Islet of Langerhans (tissue), 1 donor: ENCODE measurements at regions not wholly inside any gene's neighbourhood (a gene's known extent, or its start where the extent isn't known, plus 50 kb on each side); places are given as distances from the start of the nearest gene placed in this dataset.
A peak's percentile ranks its signal among the peaks of the same experiment; 100 is the strongest.
"Not testable (repeated sequence)": the region's sequence is repeated elsewhere in the genome, so short reads cannot be mapped to it uniquely, and the experiment has no call there.

Experiments used
- FAIRE-seq: peaks from one replicate; lab custom pipeline; 2011; peaks lifted over from hg19 to GRCh38; lab: Jason Lieb, UNC

DNA sequence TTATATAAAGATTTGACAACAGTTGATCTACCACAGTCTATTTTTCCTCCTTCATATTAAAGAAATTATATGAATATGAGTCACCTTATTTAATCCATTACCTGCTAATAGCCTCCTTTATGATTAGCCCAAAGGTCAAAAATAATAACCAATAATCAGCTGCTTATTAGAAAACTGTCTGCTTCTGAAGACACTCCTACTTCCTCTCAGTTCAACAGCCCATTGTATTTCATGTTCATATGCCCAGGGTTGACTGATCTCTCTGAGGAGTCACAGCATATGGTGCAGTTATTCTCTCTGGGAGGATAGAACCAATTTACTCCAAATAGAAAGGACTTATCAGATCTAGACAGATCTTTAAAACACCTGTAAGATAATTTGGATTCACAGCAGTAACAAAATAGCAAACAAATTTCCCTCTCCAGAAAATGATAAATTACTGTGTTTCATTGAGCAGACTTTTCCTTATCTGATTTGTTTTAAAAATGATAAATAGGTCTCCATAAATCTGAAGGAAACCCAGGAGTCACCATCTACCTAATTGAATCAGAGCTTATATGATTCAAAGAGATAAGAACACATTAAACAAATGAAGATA lies 180.4 kb upstream of the ITGA1 start:
- no peak for FAIRE-seq

DNA sequence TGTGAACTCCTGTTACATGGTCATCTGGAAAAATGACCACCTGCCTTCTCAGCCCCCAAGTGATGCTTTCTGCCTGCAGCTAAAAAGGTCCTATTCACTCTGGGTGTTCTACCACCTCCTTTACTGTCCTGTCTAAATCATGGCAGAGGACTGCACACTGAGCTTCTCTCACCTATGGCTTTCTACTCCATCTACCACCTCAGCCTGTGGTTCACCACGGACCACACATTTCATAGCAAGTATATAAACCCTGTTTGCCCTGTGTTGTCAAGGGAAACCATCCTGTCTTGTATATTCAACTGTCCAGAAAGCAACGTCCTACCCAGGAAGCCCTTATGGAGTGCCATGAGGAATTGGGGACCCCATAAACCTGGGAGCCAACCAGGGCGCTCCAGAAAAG lies 167.4 kb upstream of the ITGA1 start:
- FAIRE-seq = no peak

DNA sequence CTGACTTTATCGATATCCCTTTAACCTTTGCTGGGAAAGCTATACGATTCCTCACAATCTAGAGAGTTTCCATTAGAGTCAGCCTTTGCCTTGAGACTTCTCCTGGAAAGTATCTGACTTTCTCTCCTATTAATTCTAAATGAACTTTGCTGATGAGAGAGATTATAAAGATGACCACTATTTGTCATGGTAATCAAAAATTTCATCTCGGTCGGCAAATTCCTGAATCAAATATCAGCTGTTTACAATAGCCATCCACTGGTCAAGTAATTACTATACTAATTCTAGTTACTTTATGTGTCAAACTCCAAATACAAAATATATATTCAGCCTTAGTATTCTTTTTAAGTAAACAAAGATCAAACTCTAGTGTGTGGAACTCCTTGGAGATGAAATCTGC lies 164.4 kb upstream of the ITGA1 start:
- FAIRE-seq = no peak

DNA sequence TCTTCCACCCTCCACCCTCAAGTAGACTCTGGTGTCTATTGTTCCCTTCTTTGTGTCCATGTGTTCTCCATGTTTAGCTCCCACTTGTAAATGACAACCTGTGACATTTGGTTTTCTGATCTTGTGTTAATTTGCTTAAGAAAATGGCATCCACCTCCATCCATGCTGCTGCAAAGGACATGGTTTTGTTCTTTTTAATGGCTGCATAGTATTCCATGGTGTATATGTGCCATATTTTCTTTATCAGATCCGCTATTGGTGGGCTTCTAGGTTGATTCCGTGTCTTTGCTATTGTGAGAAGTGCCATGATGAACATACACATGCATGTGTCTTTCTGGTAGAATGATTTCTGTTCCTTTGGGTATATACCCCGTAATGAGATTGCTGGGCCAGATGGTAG lies 163.4 kb upstream of the ITGA1 start:
- no peak for FAIRE-seq

- no peak for FAIRE-seq
Observed at GRCh38 chr5:52626312-52626711, 161.4 kb upstream of the ITGA1 start.

GRCh38 chr5:52627740-52628139 lies 160.0 kb upstream of the ITGA1 start:
- FAIRE-seq = no peak

DNA sequence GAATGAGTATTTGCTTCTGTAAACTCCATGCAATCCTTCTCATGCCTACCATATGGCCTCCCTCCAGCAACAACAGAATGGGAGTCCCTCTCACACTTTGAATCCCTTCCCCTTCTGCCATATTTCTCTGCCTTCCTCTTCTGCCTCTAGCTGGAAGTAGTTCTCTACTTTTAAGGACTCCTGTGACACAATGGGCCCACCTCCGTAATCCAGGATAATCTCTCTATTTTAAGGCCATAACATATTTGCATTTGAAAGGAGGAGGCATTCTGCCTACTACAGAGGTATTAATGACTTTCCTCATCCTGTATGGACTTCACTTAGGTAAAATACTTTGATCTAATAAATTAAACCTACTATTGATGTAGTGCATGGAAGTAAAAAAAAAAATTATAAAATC lies 155.4 kb upstream of the ITGA1 start:
- FAIRE-seq = no peak

DNA sequence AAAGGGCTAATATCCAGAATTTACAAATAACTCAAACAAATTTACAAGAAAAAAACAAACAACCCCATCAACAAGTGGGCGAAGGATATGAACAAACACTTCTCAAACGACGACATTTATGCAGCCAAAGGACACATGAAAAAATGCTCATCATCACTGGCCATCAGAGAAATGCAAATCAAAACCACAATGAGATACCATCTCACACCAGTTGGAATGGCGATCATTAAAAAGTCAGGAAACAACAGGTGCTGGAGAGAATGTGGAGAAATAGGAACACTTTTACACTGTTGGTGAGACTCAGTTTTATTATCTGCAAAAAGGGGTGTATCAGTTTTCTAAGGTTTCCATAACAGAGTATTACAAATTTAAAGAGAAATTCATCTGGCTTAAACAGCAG lies 153.5 kb upstream of the ITGA1 start:
- FAIRE-seq = not testable (repeated sequence)

GRCh38 chr5:52638732-52639131 lies 149.0 kb upstream of the ITGA1 start:
- no peak for FAIRE-seq

DNA sequence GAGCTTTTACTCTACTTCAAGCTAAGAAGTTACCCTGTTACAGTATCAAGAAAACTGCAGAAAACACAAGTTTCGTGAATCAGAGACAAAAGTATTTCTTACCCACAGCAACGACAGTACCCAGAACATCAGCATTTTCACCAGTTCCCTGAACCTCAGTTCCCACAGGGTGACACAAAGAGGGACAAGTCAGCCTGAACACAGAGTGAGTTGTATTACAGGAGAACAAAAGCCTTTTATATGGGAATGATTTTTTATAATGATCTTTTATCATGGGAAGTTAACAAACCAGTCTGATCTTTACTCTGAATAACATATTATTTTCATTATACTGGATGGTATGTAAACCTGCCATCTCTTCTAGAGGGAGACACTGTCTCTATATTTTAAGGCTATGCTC lies 139.0 kb upstream of the ITGA1 start:
- FAIRE-seq = no peak

DNA sequence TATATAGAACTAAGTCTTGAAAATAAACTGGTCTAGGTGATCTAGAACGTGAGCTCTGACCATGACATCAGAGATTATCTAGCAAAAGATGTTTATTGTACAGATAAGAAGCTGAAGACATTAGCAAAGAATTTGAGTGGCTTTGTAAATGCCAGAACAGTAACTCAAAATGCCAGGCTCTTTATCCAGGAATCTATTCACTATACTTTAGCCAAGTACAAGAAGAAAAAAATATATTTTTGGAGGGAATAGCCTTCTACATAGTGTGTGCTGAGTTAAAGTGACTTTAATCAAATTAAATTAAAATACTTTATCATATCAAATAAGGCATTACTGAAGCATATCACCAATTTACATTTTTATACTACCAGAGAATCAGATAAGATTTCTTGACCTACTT lies 132.6 kb upstream of the ITGA1 start:
- FAIRE-seq = no peak

DNA sequence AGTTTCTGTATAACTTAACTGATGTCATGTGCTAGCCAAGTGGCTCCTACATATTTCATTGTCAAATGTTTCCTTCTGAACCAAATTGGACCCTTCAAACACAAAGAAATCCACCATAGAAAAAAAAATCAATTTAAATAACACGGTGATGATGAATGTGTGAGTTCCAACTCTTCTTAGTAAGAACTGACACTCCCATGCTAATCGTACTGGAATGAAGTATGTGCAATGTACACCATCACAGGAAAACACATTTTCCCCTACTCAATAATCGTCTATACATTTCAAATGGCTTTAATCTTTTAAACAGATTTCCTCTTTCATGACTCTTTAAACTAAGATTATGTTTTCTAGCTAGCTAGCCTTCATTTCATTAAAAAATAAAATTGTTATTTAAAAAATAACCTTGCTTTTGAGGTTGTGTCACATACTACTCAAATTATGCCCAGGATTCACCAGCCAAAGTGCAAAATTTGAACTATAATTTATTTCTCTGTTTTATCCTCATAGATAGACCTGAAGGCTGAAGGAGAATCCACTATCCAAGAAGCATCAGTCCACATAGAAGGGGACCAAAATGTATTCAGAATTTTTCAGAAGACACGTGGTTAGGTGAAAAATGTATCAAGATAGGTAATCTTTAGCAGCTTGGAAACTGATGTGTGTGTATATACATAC lies 131.0 kb upstream of the ITGA1 start:
- FAIRE-seq = no peak

DNA sequence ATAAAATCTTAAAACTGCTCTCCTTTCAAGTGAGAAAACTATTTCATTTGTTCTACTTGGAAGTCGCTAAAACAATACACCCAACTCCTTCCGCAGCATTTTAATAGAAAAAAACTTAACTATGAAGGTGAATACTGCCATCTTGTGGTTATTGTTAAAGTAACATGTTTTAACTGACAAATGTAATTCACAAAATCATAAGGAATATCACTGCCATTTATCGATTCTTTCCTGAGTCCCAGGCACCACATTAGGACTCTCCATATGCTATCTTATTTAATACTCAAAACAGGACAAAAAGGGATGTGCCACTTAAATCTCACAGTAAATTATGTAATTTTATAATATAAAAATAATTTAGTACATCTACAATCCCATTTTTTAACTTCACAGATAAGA lies 130.5 kb upstream of the ITGA1 start:
- FAIRE-seq = peak; percentile 100

- peak; percentile 9 for FAIRE-seq
Observed at GRCh38 chr5:52658246-52658645, 129.5 kb upstream of the ITGA1 start.

DNA sequence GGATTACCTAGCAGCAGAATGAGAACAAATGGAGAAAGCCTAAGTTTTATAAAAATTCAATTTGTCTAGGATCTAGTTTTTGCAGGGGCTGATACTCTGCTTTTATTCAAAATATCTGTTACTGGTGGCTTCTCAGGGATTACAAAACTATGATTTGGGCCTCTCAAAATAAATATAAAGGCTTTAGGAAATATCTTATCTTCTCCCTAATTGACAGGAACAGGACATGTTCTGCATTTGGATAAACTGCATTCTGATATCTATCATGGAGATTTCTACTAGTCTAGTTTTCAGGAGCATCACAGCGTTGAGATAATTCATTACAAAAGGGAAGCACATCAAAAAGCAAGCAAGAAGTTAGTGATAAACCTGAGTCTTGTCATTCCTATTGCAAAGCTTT lies 127.1 kb upstream of the ITGA1 start:
- FAIRE-seq = no peak

- peak; percentile 74 for FAIRE-seq
Observed at GRCh38 chr5:52661903-52662595, 125.7 kb upstream of the ITGA1 start.

DNA sequence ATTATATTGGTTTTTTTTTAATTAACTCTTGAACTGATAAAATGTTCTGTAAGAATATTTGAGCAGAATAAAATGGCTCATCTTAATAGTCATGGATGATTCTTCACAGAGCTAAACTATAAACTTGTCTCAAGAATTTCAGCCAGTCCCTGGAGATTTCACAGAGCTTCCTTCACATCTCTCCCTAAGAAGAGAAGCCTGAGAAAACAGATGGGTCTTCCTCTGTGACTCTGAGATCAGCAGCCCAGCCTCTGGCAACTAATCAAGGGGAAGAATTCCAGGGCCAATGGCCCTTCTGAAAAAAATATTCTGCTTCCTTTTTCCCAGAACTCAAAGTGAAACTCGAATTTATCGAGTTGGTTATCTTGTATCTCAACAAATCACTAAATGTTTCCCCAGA lies 122.2 kb upstream of the ITGA1 start:
- FAIRE-seq = no peak

GRCh38 chr5:52668139-52668538 lies 119.6 kb upstream of the ITGA1 start:
- FAIRE-seq = no peak

- no peak for FAIRE-seq
Observed at GRCh38 chr5:52668544-52669185, 119.1 kb upstream of the ITGA1 start.

- FAIRE-seq = no peak
Observed at GRCh38 chr5:52672459-52672858, 115.3 kb upstream of the ITGA1 start.

GRCh38 chr5:52673495-52673894 lies 114.2 kb upstream of the ITGA1 start:
- FAIRE-seq = no peak

- peak; percentile 62 for FAIRE-seq
Observed at GRCh38 chr5:52674815-52675545, 112.7 kb upstream of the ITGA1 start.

DNA sequence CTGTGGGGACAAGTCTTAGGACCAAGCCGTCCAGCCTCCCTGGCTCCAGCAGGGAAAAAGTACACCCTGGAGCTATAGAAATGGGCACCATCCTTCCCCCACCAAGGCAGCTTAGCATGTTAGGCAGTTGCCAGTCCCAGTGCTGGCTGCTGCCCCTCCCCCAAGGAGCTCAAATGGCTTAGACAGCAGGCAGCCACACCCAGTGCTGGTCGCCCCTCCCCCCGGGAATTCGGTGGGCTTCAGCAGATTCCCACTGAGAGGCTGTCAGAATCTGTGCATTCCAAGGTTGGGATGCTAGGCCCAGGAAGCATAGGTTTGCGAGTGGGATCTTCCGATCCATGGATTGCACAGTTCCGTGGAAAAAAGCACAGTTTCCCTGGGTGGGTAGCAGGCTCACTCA lies 105.2 kb upstream of the ITGA1 start:
- no peak for FAIRE-seq
